Panc1 (cell line): ENCODE measurements at regions not wholly inside any gene's neighbourhood (a gene's known extent, or its start where the extent isn't known, plus 50 kb on each side); places are given as distances from the start of the nearest gene placed in this dataset.

Experiments
- ATAC-seq: fragments of 200-7000 bp; cut with Tn5 transposase; 2 replicates; pipeline ENCODE4 v1.9.1; 2020; ENCODE audit warnings: mild to moderate bottlenecking, moderate library complexity
- BruUV-seq: library from RNA; stranded (reverse); fragments of 400-500 nt; replicated peaks from 2 replicates; lab custom pipeline; 2021; lab: Mats Ljungman, UMichigan
- CTCF ChIA-PET: fragments of 300-600 bp; sonication (Branson Sonifier 250); formaldehyde crosslinking; loops from one replicate; lab custom pipeline; 2022; ENCODE audit warnings: antibody characterized with exemption; lab: Charles Lee
- POLR2A ChIA-PET: fragments of 300-600 bp; sonication (Branson Sonifier 250); formaldehyde crosslinking; loops from one replicate; lab custom pipeline; 2022; ENCODE audit warnings: antibody characterized with exemption; lab: Charles Lee
- DNase-seq: peaks from one replicate; pipeline ENCODE4 v3.0.0-alpha.2; 2010; ENCODE audit warnings: low read depth, low spot score
- H3K27ac ChIP-seq: 2 replicates; pipeline ENCODE4 v1.5.1; 2011; ENCODE audit warnings: mild to moderate bottlenecking, low read length, inconsistent platforms
- H3K27me3 ChIP-seq: fragments of 200-500 bp; sonication (Bioruptor generic); 2 replicates; pipeline ENCODE4 v1.6.0; 2014; ENCODE audit warnings: low read length, inconsistent platforms; ENCODE audit not compliant: control insufficient read depth, insufficient read depth
- H3K36me3 ChIP-seq: fragments of 200-500 bp; sonication (Bioruptor generic); 2 replicates; pipeline ENCODE4 v1.5.1; 2014; ENCODE audit warnings: inconsistent platforms, mild to moderate bottlenecking, low read length, moderate library complexity; ENCODE audit not compliant: control insufficient read depth, insufficient read depth
- H3K4me1 ChIP-seq: 2 replicates; pipeline ENCODE4 v1.5.1; 2011; ENCODE audit warnings: inconsistent platforms, mild to moderate bottlenecking, low read length, moderate library complexity; ENCODE audit not compliant: control insufficient read depth, insufficient read depth
- H3K4me3 ChIP-seq, 2 experiments: 2 replicates each; pipeline ENCODE4 v1.5.1; 2011 to 2012; ENCODE audit warnings: low read depth in 2 of 2, low read length in 2 of 2, mild to moderate bottlenecking in 2 of 2, inconsistent platforms in 1 of 2, moderate library complexity in 1 of 2
- H3K9me3 ChIP-seq: fragments of 200-500 bp; sonication (Bioruptor generic); 2 replicates; pipeline ENCODE4 v1.5.1; 2014; ENCODE audit warnings: low read depth, mild to moderate bottlenecking, inconsistent platforms, low read length, moderate library complexity; ENCODE audit not compliant: control insufficient read depth, insufficient read depth
- CTCF ChIP-seq: fragments of 450-650 bp; IDR thresholded peaks from 2 replicates; pipeline ENCODE4 v1.5.1; 2017; ENCODE audit warnings: mild to moderate bottlenecking
- POLR2AphosphoS5 ChIP-seq: IDR thresholded peaks from 2 replicates; pipeline ENCODE4 v1.6.1; 2012; ENCODE audit warnings: mild to moderate bottlenecking, low read depth, low read length, moderate library complexity
- REST ChIP-seq, 2 experiments: IDR thresholded peaks; 2 replicates each; pipeline ENCODE4 v1.6.1; 2011 to 2012; ENCODE audit warnings: low read depth in 2 of 2, control low read depth in 1 of 2, low read length in 1 of 2, mild to moderate bottlenecking in 1 of 2, moderate library complexity in 1 of 2; ENCODE audit not compliant: insufficient read depth in 1 of 2
- SIN3A ChIP-seq: IDR thresholded peaks from 2 replicates; pipeline ENCODE4 v1.6.1; 2012; ENCODE audit warnings: low read depth, mild to moderate bottlenecking, low read length, moderate library complexity, borderline replicate concordance; ENCODE audit not compliant: insufficient read depth
- TCF7L2 ChIP-seq: IDR thresholded peaks from 2 replicates; pipeline ENCODE4 v1.6.1; 2011; ENCODE audit warnings: mild to moderate bottlenecking, low read depth, low read length, inconsistent platforms
- in situ Hi-C: cut with HindIII; loops from 2 replicates; pipeline ENCODE4 v1.10.0; 2016; ENCODE audit warnings: low sequenced_read_pairs, low pct_unique_long_range_greater_than_20kb
- intact Hi-C: fragments of 100-400 bp; cut with micrococcal nuclease; formaldehyde crosslinking; loops from one replicate; pipeline ENCODE4 v1.10.0; 2022; ENCODE audit not compliant: unreplicated experiment

- Histone ChIP-seq H3K36me3 (no peaks in the 10 kb centered on the region), H3K27ac (no peak overlapping the region), H3K27me3 (no peaks in the 10 kb centered on the region), H3K4me3 (no peak overlapping the region), H3K9me3 (no peaks in the 10 kb centered on the region), H3K4me1 (no peaks in the 10 kb centered on the region; the same call in 1 of the 2 replicates)
- in situ Hi-C loops, result no loop called here
- intact Hi-C loops, result no loop called here
- TF ChIP-seq TCF7L2, result no peak
- DNase-seq, result peak; percentile 22
- ATAC-seq, result no peak
- POLR2A ChIA-PET, result no interaction called here
- no TSS peak for BruUV-seq
- CTCF ChIA-PET, result no interaction called here
These were observed 85.7 kb upstream of the NEDD9 start for GRCh38 chr6:11317885-11318771.

GRCh38 chr6:11315743-11316437 is 83.4 kb upstream of the NEDD9 start:
- intact Hi-C loops (no loop called here), in situ Hi-C loops (no loop called here)
- ChIA-PET CTCF (no interaction called here), POLR2A (no interaction called here)
- ATAC-seq (no peak), DNase-seq (no peak)
- no peaks in the 10 kb centered on the region for H3K36me3 ChIP-seq
- no peaks in the 10 kb centered on the region; the same call in 1 of the 2 replicates for H3K4me1 ChIP-seq
- H3K9me3 ChIP-seq, result no peaks in the 10 kb centered on the region
- H3K27ac ChIP-seq, result no peak overlapping the region
- no peaks in the 10 kb centered on the region for H3K27me3 ChIP-seq
- no peak for TF ChIP-seq TCF7L2
- no peak for TF ChIP-seq POLR2AphosphoS5
- no peak for TF ChIP-seq REST (IDR thresholded peaks at IDR 0.05; ENCODE audit: insufficient read depth in 1 of 2, low read depth in 2 of 2, low read length in 1 of 2)
- TF ChIP-seq SIN3A, result no peak
- no peak for TF ChIP-seq CTCF
- no peak overlapping the region for H3K4me3 ChIP-seq
- BruUV-seq, result no TSS peak
